GM12891 (cell line): ENCODE measurements at regions not wholly inside any gene's neighbourhood (a gene's known extent, or its start where the extent isn't known, plus 50 kb on each side); places are given as distances from the start of the nearest gene placed in this dataset.

ENCODE experiments used
- POLR2A ChIP-seq: IDR thresholded peaks from 2 replicates; pipeline ENCODE4 v1.6.1; 2011; ENCODE audit warnings: low read depth, low read length, control low read depth
- POLR2AphosphoS5 ChIP-seq: IDR thresholded peaks from 2 replicates; pipeline ENCODE4 v1.6.1; 2011; ENCODE audit warnings: low read depth, low read length, control low read depth
- SPI1 ChIP-seq: IDR thresholded peaks from 2 replicates; pipeline ENCODE4 v1.6.1; 2011; ENCODE audit warnings: low read depth, low read length, control low read depth

- TF ChIP-seq POLR2A = no peak
- TF ChIP-seq POLR2AphosphoS5 = no peak
- no peak for TF ChIP-seq SPI1
Observed at GRCh38 chr7:85774986-85775385, 588.1 kb upstream of the SEMA3D start.
